Calu3 (cell line): ENCODE measurements at regions not wholly inside any gene's neighbourhood (a gene's known extent, or its start where the extent isn't known, plus 50 kb on each side); places are given as distances from the start of the nearest gene placed in this dataset.

Experiments used
- BruUV-seq: library from RNA; stranded (reverse); fragments of 400-500 nt; replicated peaks from 2 replicates; lab custom pipeline; 2021; lab: Mats Ljungman, UMichigan
- CTCF ChIA-PET: fragments of 300-600 bp; sonication (Branson Sonifier 250); formaldehyde crosslinking; loops from one replicate; lab custom pipeline; 2022; ENCODE audit warnings: antibody characterized with exemption; lab: Charles Lee
- DNase-seq: peaks from one replicate; pipeline ENCODE4 v3.0.0; 2022
- H3K27ac Mint-ChIP-seq: one replicate; pipeline ENCODE4 v1.8.0; 2022; ENCODE audit warnings: mixed read lengths; ENCODE audit not compliant: unreplicated experiment
- H3K27me3 Mint-ChIP-seq: one replicate; pipeline ENCODE4 v1.8.0; 2022; ENCODE audit warnings: mixed read lengths; ENCODE audit not compliant: unreplicated experiment
- H3K36me3 Mint-ChIP-seq: one replicate; pipeline ENCODE4 v1.8.0; 2022; ENCODE audit warnings: mild to moderate bottlenecking, moderate library complexity, mixed read lengths; ENCODE audit not compliant: insufficient read depth, unreplicated experiment
- H3K4me1 Mint-ChIP-seq: one replicate; pipeline ENCODE4 v1.8.0; 2022; ENCODE audit warnings: mild to moderate bottlenecking, low read depth, mixed read lengths; ENCODE audit not compliant: unreplicated experiment
- H3K4me3 Mint-ChIP-seq: one replicate; pipeline ENCODE4 v1.8.0; 2022; ENCODE audit warnings: mild to moderate bottlenecking, low read depth, moderate library complexity, mixed read lengths; ENCODE audit not compliant: unreplicated experiment
- H3K9me3 Mint-ChIP-seq: one replicate; pipeline ENCODE4 v1.8.0; 2022; ENCODE audit warnings: low read depth, mixed read lengths; ENCODE audit not compliant: unreplicated experiment
- CTCF ChIP-seq: fragments of 200-600 bp; IDR thresholded peaks from one replicate; pipeline ENCODE4 v1.8.0; 2022; ENCODE audit warnings: antibody characterized with exemption; ENCODE audit not compliant: unreplicated experiment
- intact Hi-C: fragments of 100-400 bp; cut with micrococcal nuclease; formaldehyde crosslinking; loops from one replicate; pipeline ENCODE4 v1.10.0; 2022; ENCODE audit not compliant: unreplicated experiment

GRCh38 chr2:150591496-150592285 lies 104.2 kb upstream of the RND3 start:
- intact Hi-C loops, result no loop called here
- CTCF ChIA-PET, result interaction anchor here (0.9 kb wide), 1 partner anchor 10 kb away, joined by 3 read pairs; no protein-coding TSS in a partner anchor
- H3K27me3 Mint-ChIP-seq, result no peaks in the 10 kb centered on the region
- no peak overlapping the region for H3K27ac Mint-ChIP-seq
- no peaks in the 10 kb centered on the region for H3K4me1 Mint-ChIP-seq
- no peak overlapping the region for H3K4me3 Mint-ChIP-seq
- DNase-seq, result no peak
- H3K9me3 Mint-ChIP-seq, result no peaks in the 10 kb centered on the region
- BruUV-seq, result no TSS peak
- no peaks in the 10 kb centered on the region for H3K36me3 Mint-ChIP-seq
- TF ChIP-seq CTCF, result no peak

GRCh38 chr2:150589681-150590080 lies 102.2 kb upstream of the RND3 start:
- H3K9me3 Mint-ChIP-seq, result no peaks in the 10 kb centered on the region
- no peak for DNase-seq
- intact Hi-C loops, result no loop called here
- no peaks in the 10 kb centered on the region for H3K27me3 Mint-ChIP-seq
- no peaks in the 10 kb centered on the region for H3K4me1 Mint-ChIP-seq
- H3K4me3 Mint-ChIP-seq, result no peak overlapping the region
- no peak overlapping the region for H3K27ac Mint-ChIP-seq
- BruUV-seq, result no TSS peak
- CTCF ChIA-PET, result no interaction called here
- TF ChIP-seq CTCF, result no peak
- no peaks in the 10 kb centered on the region for H3K36me3 Mint-ChIP-seq

GRCh38 chr2:150588506-150588870 lies 101.0 kb upstream of the RND3 start:
- CTCF ChIA-PET, result no interaction called here
- intact Hi-C loops, result no loop called here
- Mint-ChIP-seq H3K27ac (no peak overlapping the region), H3K4me1 (no peaks in the 10 kb centered on the region), H3K9me3 (no peaks in the 10 kb centered on the region), H3K4me3 (no peak overlapping the region), H3K27me3 (no peaks in the 10 kb centered on the region), H3K36me3 (no peaks in the 10 kb centered on the region)
- no TSS peak for BruUV-seq
- DNase-seq, result no peak
- TF ChIP-seq CTCF, result no peak

- H3K4me1 Mint-ChIP-seq, result no peaks in the 10 kb centered on the region
- H3K4me3 Mint-ChIP-seq, result no peak overlapping the region
- DNase-seq, result no peak
- no peaks in the 10 kb centered on the region for H3K36me3 Mint-ChIP-seq
- intact Hi-C loops, result no loop called here
- no peaks in the 10 kb centered on the region for H3K9me3 Mint-ChIP-seq
- no TSS peak for BruUV-seq
- TF ChIP-seq CTCF, result no peak
- no peak overlapping the region for H3K27ac Mint-ChIP-seq
- CTCF ChIA-PET, result interaction anchor here (0.6 kb wide), 1 partner anchor 46 kb away, joined by 4 read pairs; no protein-coding TSS in a partner anchor
- H3K27me3 Mint-ChIP-seq, result no peaks in the 10 kb centered on the region
Observed at GRCh38 chr2:150587547-150588505, 100.4 kb upstream of the RND3 start.
